A673 (cell line): ENCODE measurements at regions not wholly inside any gene's neighbourhood (a gene's known extent, or its start where the extent isn't known, plus 50 kb on each side); places are given as distances from the start of the nearest gene placed in this dataset.

ENCODE experiments used
- CTCF ChIP-seq: fragments of 300-800, 200-600 bp; sonication (generic); conservative IDR thresholded peaks from 2 replicates; pipeline ENCODE4 v1.5.1; 2017; ENCODE audit warnings: low read depth, mild to moderate bottlenecking, antibody characterized with exemption, low read length, moderate library complexity, mixed read lengths
- EZH2 ChIP-seq: fragments of 200-600 bp; sonication (generic); IDR thresholded peaks from 2 replicates; pipeline ENCODE4 v1.6.1; 2017; ENCODE audit warnings: borderline replicate concordance, low read depth, mild to moderate bottlenecking, mixed read lengths, antibody characterized with exemption, low read length; ENCODE audit not compliant: poor library complexity, severe bottlenecking

- TF ChIP-seq EZH2, result no peak
- TF ChIP-seq CTCF, result no peak
These were observed 87.8 kb downstream of the SPRY1 start for GRCh38 chr4:123484291-123484926.
